ENCODE measurements at regions not wholly inside any gene's neighbourhood (a gene's known extent, or its start where the extent isn't known, plus 50 kb on each side); places are given as distances from the start of the nearest gene placed in this dataset.

DNA sequence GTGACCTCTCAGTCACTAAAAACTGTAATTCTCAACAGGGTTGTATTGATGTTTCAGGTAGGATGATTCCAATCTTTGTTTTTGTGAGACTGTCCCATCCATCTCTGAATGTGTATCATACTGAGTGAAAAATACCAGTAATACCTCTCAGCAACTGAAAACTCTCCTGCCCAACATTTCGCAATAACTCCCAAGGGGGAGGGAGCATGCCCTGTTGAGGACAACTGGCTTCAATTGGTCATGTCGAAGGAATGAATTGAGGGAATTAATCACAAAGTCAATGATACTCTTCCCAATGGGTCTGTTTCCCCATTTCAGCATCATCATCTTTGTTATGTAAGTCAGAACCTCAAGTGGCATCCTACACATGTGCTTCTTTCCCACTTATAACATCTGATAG is 102.4 kb upstream of the E2F7 start:
- TF ChIP-seq, protein P1, sequence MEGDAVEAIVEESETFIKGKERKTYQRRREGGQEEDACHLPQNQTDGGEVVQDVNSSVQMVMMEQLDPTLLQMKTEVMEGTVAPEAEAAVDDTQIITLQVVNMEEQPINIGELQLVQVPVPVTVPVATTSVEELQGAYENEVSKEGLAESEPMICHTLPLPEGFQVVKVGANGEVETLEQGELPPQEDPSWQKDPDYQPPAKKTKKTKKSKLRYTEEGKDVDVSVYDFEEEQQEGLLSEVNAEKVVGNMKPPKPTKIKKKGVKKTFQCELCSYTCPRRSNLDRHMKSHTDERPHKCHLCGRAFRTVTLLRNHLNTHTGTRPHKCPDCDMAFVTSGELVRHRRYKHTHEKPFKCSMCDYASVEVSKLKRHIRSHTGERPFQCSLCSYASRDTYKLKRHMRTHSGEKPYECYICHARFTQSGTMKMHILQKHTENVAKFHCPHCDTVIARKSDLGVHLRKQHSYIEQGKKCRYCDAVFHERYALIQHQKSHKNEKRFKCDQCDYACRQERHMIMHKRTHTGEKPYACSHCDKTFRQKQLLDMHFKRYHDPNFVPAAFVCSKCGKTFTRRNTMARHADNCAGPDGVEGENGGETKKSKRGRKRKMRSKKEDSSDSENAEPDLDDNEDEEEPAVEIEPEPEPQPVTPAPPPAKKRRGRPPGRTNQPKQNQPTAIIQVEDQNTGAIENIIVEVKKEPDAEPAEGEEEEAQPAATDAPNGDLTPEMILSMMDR (IDR thresholded peaks at IDR 0.05; ENCODE audit: borderline replicate concordance, extremely low read depth, low read length, poor library complexity, severe bottlenecking) = no peak
- no peak for TF ChIP-seq EZH2 (IDR thresholded peaks at IDR 0.05; ENCODE audit: borderline replicate concordance, low read depth, low read length, severe bottlenecking)
